A549 (cell line): ENCODE measurements at regions not wholly inside any gene's neighbourhood (a gene's known extent, or its start where the extent isn't known, plus 50 kb on each side); places are given as distances from the start of the nearest gene placed in this dataset.

Experiments
- ATAC-seq, 2 experiments: fragments of 200-7000 bp in 1 of 2; fragments of >200 bp in 1 of 2; cut with Nextera tagmentation in 1 of 2; cut with Tn5 transposase in 1 of 2; 3 replicates each; pipeline versions ENCODE4 v1.8.0 to v1.9.1; 2018 to 2020; ENCODE audit warnings: mild to moderate bottlenecking in 1 of 2, moderate library complexity in 1 of 2
- CTCF ChIA-PET: fragments of 300-600 bp; sonication (Branson Sonifier 250); formaldehyde crosslinking; extraction: SDS; loops from one replicate; lab custom pipeline; 2021; ENCODE audit warnings: antibody characterized with exemption, inconsistent platforms; lab: Yijun Ruan, JAX
- POLR2A ChIA-PET: fragments of 350-600 bp; formaldehyde crosslinking; extraction: SDS; loops from one replicate; lab custom pipeline; 2021; ENCODE audit warnings: antibody characterized with exemption, inconsistent platforms; lab: Yijun Ruan, JAX
- DNase-seq, 2 experiments: peaks; one replicate each; pipeline versions ENCODE4 v3.0.0 to v3.0.0-alpha.2; 2011 to 2016; ENCODE audit warnings: low read depth in 1 of 2, low spot score in 1 of 2
- FAIRE-seq: peaks from 2 replicates; lab custom pipeline; 2011; peaks lifted over from hg19 to GRCh38; lab: Jason Lieb, UNC
- H3K27ac ChIP-seq, 2 experiments: fragments of >200 bp; sonication (Bioruptor Twin); formaldehyde crosslinking; 3 replicates each; pipeline ENCODE4 v1.5.1; 2016 to 2017
- H3K4me1 ChIP-seq: fragments of >200 bp; sonication (Bioruptor Twin); formaldehyde crosslinking; 3 replicates; pipeline ENCODE4 v1.6.1; 2016
- H3K4me2 ChIP-seq: fragments of >200 bp; sonication (Bioruptor Twin); formaldehyde crosslinking; 3 replicates; pipeline ENCODE4 v1.6.1; 2016
- H3K4me3 ChIP-seq: fragments of >200 bp; sonication (Bioruptor Twin); formaldehyde crosslinking; 3 replicates; pipeline ENCODE4 v1.5.1; 2016
- H3K9me3 ChIP-seq: fragments of >200 bp; sonication (Bioruptor Twin); formaldehyde crosslinking; 3 replicates; pipeline ENCODE4 v1.6.1; 2016
- CBX2 ChIP-seq: fragments of 200-600 bp; sonication (generic); IDR thresholded peaks from 2 replicates; pipeline ENCODE4 v1.6.1; 2016; ENCODE audit warnings: low read depth, mild to moderate bottlenecking, borderline replicate concordance
- CBX8 ChIP-seq: fragments of 200-600 bp; sonication (generic); IDR thresholded peaks from 2 replicates; pipeline ENCODE4 v1.6.1; 2016
- CHD2 ChIP-seq: fragments of 150-350 bp; IDR thresholded peaks from 2 replicates; pipeline ENCODE4 v1.6.1; 2014; ENCODE audit warnings: low read length; ENCODE audit not compliant: partially characterized antibody
- EHF ChIP-seq: fragments of 250-450 bp; sonication (Bioruptor Pico); IDR thresholded peaks from 2 replicates; pipeline ENCODE4 v1.5.0; 2020; ENCODE audit warnings: mild to moderate bottlenecking
- ESRRA ChIP-seq: fragments of 150-350 bp; IDR thresholded peaks from 2 replicates; pipeline ENCODE4 v1.6.1; 2014; ENCODE audit warnings: mild to moderate bottlenecking, low read length, borderline replicate concordance
- FOSL2 ChIP-seq, 2 experiments: fragments of 450-650 bp in 1 of 2; fragments of >200 bp in 1 of 2; sonication (Bioruptor Twin) in 1 of 2; formaldehyde crosslinking; IDR thresholded peaks; 2 replicates each; pipeline versions ENCODE4 v1.5.0 to v1.6.1; 2016 to 2020; ENCODE audit warnings: mild to moderate bottlenecking in 1 of 2, moderate library complexity in 1 of 2
- HOXB13 ChIP-seq: fragments of 250-450 bp; sonication (Bioruptor Pico); IDR thresholded peaks from 2 replicates; pipeline ENCODE4 v1.5.0; 2020; ENCODE audit warnings: low read depth, mild to moderate bottlenecking, moderate library complexity
- JUN ChIP-seq, 2 experiments: fragments of >200 bp; sonication (Bioruptor Twin); formaldehyde crosslinking; IDR thresholded peaks; 2 replicates in 1 of 2; 3 replicates in 1 of 2; pipeline ENCODE4 v1.6.1; 2016 to 2017
- JUNB ChIP-seq: fragments of >200 bp; sonication (Bioruptor Twin); formaldehyde crosslinking; IDR thresholded peaks from 2 replicates; pipeline ENCODE4 v1.6.1; 2016
- KDM1A ChIP-seq: fragments of 200-600 bp; sonication (generic); IDR thresholded peaks from 2 replicates; pipeline ENCODE4 v1.6.1; 2016; ENCODE audit warnings: low read depth, mild to moderate bottlenecking
- KDM5A ChIP-seq: fragments of 200-600 bp; sonication (generic); IDR thresholded peaks from 2 replicates; pipeline ENCODE4 v1.6.1; 2016; ENCODE audit warnings: antibody characterized with exemption, mild to moderate bottlenecking
- MAZ ChIP-seq: fragments of 150-350 bp; IDR thresholded peaks from 2 replicates; pipeline ENCODE4 v1.6.1; 2014; ENCODE audit warnings: antibody characterized with exemption, low read depth, low read length, borderline replicate concordance
- MYC ChIP-seq: IDR thresholded peaks from 2 replicates; pipeline ENCODE4 v1.6.1; 2012; ENCODE audit warnings: mild to moderate bottlenecking, inconsistent platforms, low read length, improper control_type of control experiment, borderline replicate concordance
- NFE2L2 ChIP-seq: fragments of 150-350 bp; conservative IDR thresholded peaks from 2 replicates; pipeline ENCODE4 v1.6.1; 2014; ENCODE audit warnings: low read length
- PHF8 ChIP-seq: fragments of 200-600 bp; sonication (generic); IDR thresholded peaks from 2 replicates; pipeline ENCODE4 v1.6.1; 2016; ENCODE audit warnings: low read depth, mild to moderate bottlenecking, antibody characterized with exemption, moderate library complexity, borderline replicate concordance
- POLR2A ChIP-seq: IDR thresholded peaks from 2 replicates; pipeline ENCODE4 v1.6.1; 2012; ENCODE audit warnings: mild to moderate bottlenecking, low read length
- RAD21 ChIP-seq, 2 experiments: fragments of >200 bp in 1 of 2; sonication (Bioruptor Twin) in 1 of 2; formaldehyde crosslinking in 1 of 2; IDR thresholded peaks in 1 of 2; conservative IDR thresholded peaks in 1 of 2; 2 replicates in 1 of 2; 3 replicates in 1 of 2; pipeline ENCODE4 v1.6.1; 2012 to 2018; ENCODE audit warnings: inconsistent platforms in 1 of 2
- RCOR1 ChIP-seq: fragments of 150-350 bp; IDR thresholded peaks from 2 replicates; pipeline ENCODE4 v1.6.1; 2014; ENCODE audit warnings: antibody characterized with exemption, low read length, low read depth
- RFX5 ChIP-seq: fragments of 450-650 bp; IDR thresholded peaks from 2 replicates; pipeline ENCODE4 v1.7.1; 2014; ENCODE audit warnings: antibody characterized with exemption, mild to moderate bottlenecking, moderate library complexity
- RNF2 ChIP-seq: fragments of 200-600 bp; sonication (generic); IDR thresholded peaks from 2 replicates; pipeline ENCODE4 v1.6.1; 2016; ENCODE audit warnings: low read depth, mild to moderate bottlenecking, antibody characterized with exemption, moderate library complexity, borderline replicate concordance
- SMC3 ChIP-seq: fragments of >200 bp; sonication (Bioruptor Twin); formaldehyde crosslinking; IDR thresholded peaks from 3 replicates; pipeline ENCODE4 v1.6.1; 2018; ENCODE audit warnings: inconsistent platforms
- SREBF2 ChIP-seq: fragments of 450-650 bp; IDR thresholded peaks from 2 replicates; pipeline ENCODE4 v1.6.1; 2014; ENCODE audit warnings: mild to moderate bottlenecking, moderate library complexity
- ZFP36 ChIP-seq: fragments of 450-650 bp; IDR thresholded peaks from 2 replicates; pipeline ENCODE4 v1.6.1; 2014; ENCODE audit warnings: borderline replicate concordance; ENCODE audit not compliant: partially characterized antibody
- ZSCAN20 ChIP-seq: fragments of 250-450 bp; sonication (Bioruptor Pico); IDR thresholded peaks from 2 replicates; pipeline ENCODE4 v1.8.0; 2022; ENCODE audit warnings: mild to moderate bottlenecking, moderate library complexity
- WGBS: methylation state at CpG from one replicate; pipeline ENCODE4 v1.1.6; 2017; ENCODE audit errors: missing lambda C conversion rate; 5-methylcytosine and 5-hydroxymethylcytosine counted together
- TF ChIP-seq, protein P1 (sequence below): IDR thresholded peaks from 2 replicates; pipeline ENCODE4 v1.6.1; 2012; ENCODE audit warnings: low read depth, borderline replicate concordance
- TF ChIP-seq, protein P2 (sequence below): fragments of 450-650 bp; IDR thresholded peaks from 2 replicates; pipeline ENCODE4 v1.6.1; 2014; ENCODE audit warnings: antibody characterized with exemption
- TF ChIP-seq, protein P3 (sequence below): fragments of 250-450 bp; sonication (Bioruptor Pico); IDR thresholded peaks from 2 replicates; pipeline ENCODE4 v1.5.0; 2021; ENCODE audit warnings: mild to moderate bottlenecking, moderate library complexity, borderline replicate concordance
- TF ChIP-seq, protein P4 (sequence below): IDR thresholded peaks from 2 replicates; pipeline ENCODE4 v1.6.1; 2012
- TF ChIP-seq, protein P5 (sequence below): IDR thresholded peaks from 2 replicates; pipeline ENCODE4 v1.6.1; 2012
- TF ChIP-seq, protein P6 (sequence below): fragments of 150-350 bp; IDR thresholded peaks from 2 replicates; pipeline ENCODE4 v1.6.1; 2014; ENCODE audit warnings: low read depth, mild to moderate bottlenecking, low read length

DNA sequence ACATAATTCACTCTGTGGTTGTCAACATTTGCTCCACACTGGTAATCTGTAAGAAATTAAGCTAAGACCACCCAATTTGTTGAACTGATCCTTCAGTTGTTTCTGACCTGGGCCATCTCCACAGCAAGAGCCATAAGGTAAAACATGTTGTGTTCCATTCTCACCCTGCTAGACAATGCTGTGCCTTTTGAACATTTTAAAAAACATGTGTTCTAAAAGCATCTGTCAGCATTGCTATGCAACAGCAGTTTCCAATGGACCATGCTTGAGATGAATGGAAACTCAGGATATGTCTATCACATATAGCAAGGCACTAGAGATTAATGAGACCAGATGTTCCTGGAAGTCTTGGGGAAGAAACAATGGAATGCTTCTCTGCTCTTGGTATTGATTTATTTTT lies 455.1 kb upstream of the RGMB start:
- FAIRE-seq, result no peak

DNA sequence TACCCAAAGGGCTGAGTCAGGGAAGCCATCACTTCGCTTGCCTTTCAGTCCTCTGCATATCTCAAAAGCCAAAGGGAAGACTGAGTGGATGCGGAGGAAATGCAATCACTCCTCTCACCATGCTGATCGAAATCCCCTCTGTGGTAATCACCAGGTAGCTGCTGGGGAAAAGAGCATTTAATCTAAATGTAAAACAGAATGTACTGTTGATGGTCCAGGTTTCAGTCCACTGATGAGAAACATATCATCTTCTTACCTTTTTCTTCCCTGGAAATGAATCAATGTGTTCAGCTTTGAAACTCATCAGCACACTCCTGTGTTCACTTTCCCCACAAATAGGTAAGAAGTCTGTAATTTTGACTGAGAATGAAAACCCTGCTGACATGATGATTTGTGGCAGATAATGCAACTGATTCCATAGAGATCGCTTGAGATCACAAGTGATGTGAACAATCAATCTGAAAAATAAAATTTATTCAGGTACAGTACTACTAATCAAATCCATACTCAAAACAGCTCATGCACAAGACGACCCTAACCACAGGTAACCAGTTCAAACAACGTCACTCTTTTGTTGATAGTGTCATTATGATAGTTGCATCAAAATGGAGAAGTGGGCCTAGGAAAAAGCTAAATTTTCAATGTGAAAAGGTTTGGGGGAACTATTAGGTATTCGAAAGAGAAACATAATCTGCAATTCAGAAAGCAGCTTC lies 454.0 kb upstream of the RGMB start:
- CTCF ChIA-PET, result interaction anchor here (0.6 to 0.8 kb wide), 2 partner anchors 11 to 285 kb away, joined by 3 to 4 read pairs; no protein-coding TSS in a partner anchor
- Histone ChIP-seq H3K9me3 (no peaks in the 10 kb centered on the region), H3K4me1 (no peaks in the 10 kb centered on the region), H3K4me3 (no peak overlapping the region), H3K27ac (no peak overlapping the region), H3K4me2 (no peak overlapping the region)
- DNase-seq, result no peak
- POLR2A ChIA-PET, result no interaction called here
- FAIRE-seq, result no peak
- ATAC-seq, result no peak
- TF ChIP-seq RCOR1 (no peak), ESRRA (no peak), SMC3 (no peak), HOXB13 (CRISPR knock-in tag) (no peak), CBX2 (no peak), RAD21 (conservative IDR thresholded peaks at IDR 0.05 in 1 of 2, IDR thresholded peaks at IDR 0.05 in 1 of 2) (no peak), PHF8 (no peak), MYC (no peak), JUN (IDR thresholded peaks at IDR 0.05) (no peak), JUNB (no peak), KDM5A (no peak), CBX8 (no peak), SREBF2 (no peak)
- TF ChIP-seq, protein P1, sequence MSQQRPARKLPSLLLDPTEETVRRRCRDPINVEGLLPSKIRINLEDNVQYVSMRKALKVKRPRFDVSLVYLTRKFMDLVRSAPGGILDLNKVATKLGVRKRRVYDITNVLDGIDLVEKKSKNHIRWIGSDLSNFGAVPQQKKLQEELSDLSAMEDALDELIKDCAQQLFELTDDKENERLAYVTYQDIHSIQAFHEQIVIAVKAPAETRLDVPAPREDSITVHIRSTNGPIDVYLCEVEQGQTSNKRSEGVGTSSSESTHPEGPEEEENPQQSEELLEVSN, result no peak
- TF ChIP-seq, protein P2, sequence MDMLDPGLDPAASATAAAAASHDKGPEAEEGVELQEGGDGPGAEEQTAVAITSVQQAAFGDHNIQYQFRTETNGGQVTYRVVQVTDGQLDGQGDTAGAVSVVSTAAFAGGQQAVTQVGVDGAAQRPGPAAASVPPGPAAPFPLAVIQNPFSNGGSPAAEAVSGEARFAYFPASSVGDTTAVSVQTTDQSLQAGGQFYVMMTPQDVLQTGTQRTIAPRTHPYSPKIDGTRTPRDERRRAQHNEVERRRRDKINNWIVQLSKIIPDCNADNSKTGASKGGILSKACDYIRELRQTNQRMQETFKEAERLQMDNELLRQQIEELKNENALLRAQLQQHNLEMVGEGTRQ, result no peak
- WGBS, result 40% methylated on average over 7 of the region's 7 CpGs

More for the DNA sequence above, 455.1 kb upstream of the RGMB start:
- no peak for TF ChIP-seq HOXB13 (CRISPR knock-in tag)
- TF ChIP-seq EHF (CRISPR knock-in tag), result no peak
- TF ChIP-seq RNF2, result no peak
- TF ChIP-seq KDM1A, result no peak
- TF ChIP-seq RFX5, result no peak
- TF ChIP-seq, protein P3, sequence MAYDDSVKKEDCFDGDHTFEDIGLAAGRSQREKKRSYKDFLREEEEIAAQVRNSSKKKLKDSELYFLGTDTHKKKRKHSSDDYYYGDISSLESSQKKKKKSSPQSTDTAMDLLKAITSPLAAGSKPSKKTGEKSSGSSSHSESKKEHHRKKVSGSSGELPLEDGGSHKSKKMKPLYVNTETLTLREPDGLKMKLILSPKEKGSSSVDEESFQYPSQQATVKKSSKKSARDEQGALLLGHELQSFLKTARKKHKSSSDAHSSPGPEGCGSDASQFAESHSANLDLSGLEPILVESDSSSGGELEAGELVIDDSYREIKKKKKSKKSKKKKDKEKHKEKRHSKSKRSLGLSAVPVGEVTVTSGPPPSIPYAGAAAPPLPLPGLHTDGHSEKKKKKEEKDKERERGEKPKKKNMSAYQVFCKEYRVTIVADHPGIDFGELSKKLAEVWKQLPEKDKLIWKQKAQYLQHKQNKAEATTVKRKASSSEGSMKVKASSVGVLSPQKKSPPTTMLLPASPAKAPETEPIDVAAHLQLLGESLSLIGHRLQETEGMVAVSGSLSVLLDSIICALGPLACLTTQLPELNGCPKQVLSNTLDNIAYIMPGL (CRISPR knock-in tag), result no peak
- no peak for TF ChIP-seq NFE2L2
- DNase-seq (no peak), ATAC-seq (no peak)
- ChIA-PET CTCF (no interaction called here), POLR2A (no interaction called here)
- H3K4me2 ChIP-seq, result no peak overlapping the region
- no peaks in the 10 kb centered on the region for H3K9me3 ChIP-seq
- no peak overlapping the region for H3K27ac ChIP-seq
- H3K4me3 ChIP-seq, result no peak overlapping the region
- H3K4me1 ChIP-seq, result no peaks in the 10 kb centered on the region

DNA sequence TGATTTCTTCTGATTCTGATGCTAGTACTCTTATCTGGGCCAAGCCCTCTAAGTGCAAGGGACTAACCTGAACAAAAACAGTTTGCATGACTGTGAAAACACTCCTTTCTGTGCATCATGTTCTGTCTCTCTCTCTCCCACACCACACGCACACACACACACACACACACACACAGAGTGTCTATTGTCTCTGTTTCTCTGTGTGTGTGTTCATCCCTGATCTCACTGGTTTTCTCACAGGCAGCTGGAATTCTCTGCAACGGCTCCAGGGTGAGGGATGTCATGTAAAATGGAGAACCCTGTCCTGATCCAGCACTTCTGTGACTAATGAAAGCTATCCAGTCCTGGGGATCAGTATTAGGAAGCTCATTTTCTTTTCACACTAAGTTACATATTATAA lies 453.1 kb upstream of the RGMB start:
- no peak for ATAC-seq
- 9% methylated on average over 2 of the region's 2 CpGs for WGBS
- CTCF ChIA-PET, result no interaction called here
- Histone ChIP-seq H3K4me3 (no peak overlapping the region), H3K4me1 (no peaks in the 10 kb centered on the region), H3K4me2 (no peak overlapping the region), H3K27ac (no peak overlapping the region), H3K9me3 (no peaks in the 10 kb centered on the region)
- POLR2A ChIA-PET, result no interaction called here
- DNase-seq, result no peak
- FAIRE-seq, result no peak
- no peak for TF ChIP-seq FOSL2 (IDR thresholded peaks at IDR 0.05)
- TF ChIP-seq FOSL2 (CRISPR knock-in tag; IDR thresholded peaks at IDR 0.05), result no peak
- TF ChIP-seq MAZ, result no peak
- TF ChIP-seq, protein P4, sequence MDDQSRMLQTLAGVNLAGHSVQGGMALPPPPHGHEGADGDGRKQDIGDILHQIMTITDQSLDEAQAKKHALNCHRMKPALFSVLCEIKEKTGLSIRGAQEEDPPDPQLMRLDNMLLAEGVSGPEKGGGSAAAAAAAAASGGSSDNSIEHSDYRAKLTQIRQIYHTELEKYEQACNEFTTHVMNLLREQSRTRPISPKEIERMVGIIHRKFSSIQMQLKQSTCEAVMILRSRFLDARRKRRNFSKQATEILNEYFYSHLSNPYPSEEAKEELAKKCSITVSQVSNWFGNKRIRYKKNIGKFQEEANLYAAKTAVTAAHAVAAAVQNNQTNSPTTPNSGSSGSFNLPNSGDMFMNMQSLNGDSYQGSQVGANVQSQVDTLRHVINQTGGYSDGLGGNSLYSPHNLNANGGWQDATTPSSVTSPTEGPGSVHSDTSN, result no peak
- no peak for TF ChIP-seq PHF8
- TF ChIP-seq, protein P5, sequence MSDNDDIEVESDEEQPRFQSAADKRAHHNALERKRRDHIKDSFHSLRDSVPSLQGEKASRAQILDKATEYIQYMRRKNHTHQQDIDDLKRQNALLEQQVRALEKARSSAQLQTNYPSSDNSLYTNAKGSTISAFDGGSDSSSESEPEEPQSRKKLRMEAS, result no peak
- no peak for TF ChIP-seq CHD2
- TF ChIP-seq EHF (CRISPR knock-in tag), result no peak
- TF ChIP-seq JUNB, result no peak
- TF ChIP-seq RFX5, result no peak
- TF ChIP-seq, protein P6, sequence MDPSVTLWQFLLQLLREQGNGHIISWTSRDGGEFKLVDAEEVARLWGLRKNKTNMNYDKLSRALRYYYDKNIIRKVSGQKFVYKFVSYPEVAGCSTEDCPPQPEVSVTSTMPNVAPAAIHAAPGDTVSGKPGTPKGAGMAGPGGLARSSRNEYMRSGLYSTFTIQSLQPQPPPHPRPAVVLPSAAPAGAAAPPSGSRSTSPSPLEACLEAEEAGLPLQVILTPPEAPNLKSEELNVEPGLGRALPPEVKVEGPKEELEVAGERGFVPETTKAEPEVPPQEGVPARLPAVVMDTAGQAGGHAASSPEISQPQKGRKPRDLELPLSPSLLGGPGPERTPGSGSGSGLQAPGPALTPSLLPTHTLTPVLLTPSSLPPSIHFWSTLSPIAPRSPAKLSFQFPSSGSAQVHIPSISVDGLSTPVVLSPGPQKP, result no peak
- no peak for TF ChIP-seq ZSCAN20
- no peak for TF ChIP-seq POLR2A
- TF ChIP-seq ZFP36, result no peak
